Right ventricle myocardium superior (tissue), 1 donor: ENCODE measurements at regions not wholly inside any gene's neighbourhood (a gene's known extent, or its start where the extent isn't known, plus 50 kb on each side); places are given as distances from the start of the nearest gene placed in this dataset.

Source experiments
- ATAC-seq: fragments of 200-7000 bp; cut with Tn5 transposase; one replicate; pipeline ENCODE4 v1.9.1; 2020; ENCODE audit warnings: mild to moderate bottlenecking; ENCODE audit not compliant: poor library complexity
- DNase-seq: peaks from one replicate; pipeline ENCODE4 v3.0.0-alpha.2; 2020
- intact Hi-C: fragments of 100-400 bp; cut with DNase I; formaldehyde crosslinking; loops from one replicate; pipeline ENCODE4 v1.11.2; 2022
- donor health status: DM: no; HTN: yes; CAD: no; lungs with severe emphysema.

GRCh38 chr1:201648066-201648906 is 109.4 kb downstream of the NAV1 start:
- intact Hi-C loops, result no loop called here
- ATAC-seq (peak; percentile 72), DNase-seq (peak; percentile 76)

GRCh38 chr1:201648907-201649721 is 110.2 kb downstream of the NAV1 start:
- ATAC-seq (peak; percentile 21), DNase-seq (peak; percentile 52)
- intact Hi-C loops, result no loop called here

DNA sequence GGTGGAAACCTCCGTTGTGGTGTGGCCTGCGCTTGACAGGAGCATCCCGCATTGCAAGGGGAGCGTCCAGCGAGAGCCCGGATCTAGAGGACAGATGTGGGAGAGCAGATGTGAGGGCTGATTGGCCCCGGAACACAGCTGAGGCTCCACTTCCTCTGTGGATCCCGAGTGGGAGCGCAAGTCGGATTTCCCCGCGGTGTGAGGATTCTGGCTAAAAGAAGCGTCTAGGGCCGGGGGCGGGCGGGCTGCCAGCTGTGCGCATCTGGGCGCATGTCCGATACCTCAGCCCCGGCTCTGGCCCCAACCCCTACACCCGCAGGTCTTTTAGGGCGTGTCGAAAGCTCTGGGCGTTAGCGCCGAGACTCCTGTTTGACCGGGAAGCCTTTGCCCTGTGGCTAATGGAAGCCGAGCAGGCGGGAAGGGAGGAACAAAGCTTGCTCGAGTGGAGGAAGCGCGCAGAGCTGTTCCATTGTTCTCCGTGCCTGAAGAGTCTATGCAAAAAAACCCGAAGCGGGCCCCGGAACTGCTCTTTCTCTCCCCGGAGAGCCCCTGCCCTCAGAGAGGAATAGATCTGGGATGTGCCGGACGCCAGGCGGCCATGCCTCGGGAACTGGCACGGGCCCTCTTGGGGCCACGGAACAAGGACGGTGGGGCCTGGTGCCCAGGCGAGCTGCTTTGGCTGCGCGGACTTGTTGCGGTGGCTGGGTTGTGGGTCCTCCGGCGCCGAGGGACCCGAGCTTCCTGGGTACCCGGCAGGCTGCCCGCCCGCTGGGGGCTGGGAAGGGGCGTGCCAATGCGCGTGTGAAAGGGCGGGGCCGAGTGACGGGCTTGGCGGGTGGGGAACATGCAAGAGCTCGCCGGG is 111.1 kb downstream of the NAV1 start:
- intact Hi-C loops, result no loop called here
- peak; percentile 90 for DNase-seq
- ATAC-seq, result peak; percentile 78

- ATAC-seq (no peak), DNase-seq (no peak)
- intact Hi-C loops, result no loop called here
Observed at GRCh38 chr1:201650623-201650933, 111.7 kb downstream of the NAV1 start.

DNA sequence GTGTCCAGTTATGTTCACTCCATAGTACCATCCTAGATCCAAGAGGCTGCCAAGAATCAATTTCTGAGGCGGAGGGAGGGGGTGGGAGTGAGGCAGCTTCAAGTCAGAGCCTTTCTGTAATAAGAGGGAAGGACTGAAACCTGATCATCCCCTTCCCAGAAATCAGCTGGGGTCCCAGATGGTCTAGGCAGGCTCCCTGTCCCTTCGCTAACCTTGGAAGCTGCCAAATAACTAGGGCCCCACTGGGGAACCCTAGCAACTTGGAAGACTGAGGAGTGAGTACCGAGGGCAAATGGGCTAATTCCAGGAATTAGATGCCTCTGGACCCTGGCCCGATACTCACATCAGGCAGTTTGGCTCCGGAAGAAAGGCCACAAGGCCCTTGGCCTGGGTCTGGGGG is 113.3 kb downstream of the NAV1 start:
- peak; percentile 27 for DNase-seq
- no peak for ATAC-seq
- intact Hi-C loops, result no loop called here

- ATAC-seq (no peak), DNase-seq (no peak)
- intact Hi-C loops, result no loop called here
Observed at GRCh38 chr1:201653233-201653632, 114.3 kb downstream of the NAV1 start.

- ATAC-seq, result no peak
- DNase-seq, result peak; percentile 17
- intact Hi-C loops, result no loop called here
Observed at GRCh38 chr1:201653883-201654282, 115.0 kb downstream of the NAV1 start.

- intact Hi-C loops, result no loop called here
- ATAC-seq (peak; percentile 14), DNase-seq (peak; percentile 48)
Observed at GRCh38 chr1:201655243-201655642, 116.3 kb downstream of the NAV1 start.

GRCh38 chr1:201655910-201656309 is 117.0 kb downstream of the NAV1 start:
- ATAC-seq (peak; percentile 57), DNase-seq (peak; percentile 63)
- intact Hi-C loops, result no loop called here

GRCh38 chr1:201656311-201657032 is 117.5 kb downstream of the NAV1 start:
- intact Hi-C loops, result no loop called here
- peak; percentile 76 for DNase-seq

GRCh38 chr1:201659572-201659971 is 120.6 kb downstream of the NAV1 start:
- DNase-seq (no peak), ATAC-seq (no peak)
- intact Hi-C loops, result no loop called here

More at GRCh38 chr1:201656311-201657032, 117.5 kb downstream of the NAV1 start:
- peak; percentile 11 for ATAC-seq

- DNase-seq, result no peak
- intact Hi-C loops, result no loop called here
- no peak for ATAC-seq
Observed at GRCh38 chr1:201660931-201661822, 122.2 kb downstream of the NAV1 start.

DNA sequence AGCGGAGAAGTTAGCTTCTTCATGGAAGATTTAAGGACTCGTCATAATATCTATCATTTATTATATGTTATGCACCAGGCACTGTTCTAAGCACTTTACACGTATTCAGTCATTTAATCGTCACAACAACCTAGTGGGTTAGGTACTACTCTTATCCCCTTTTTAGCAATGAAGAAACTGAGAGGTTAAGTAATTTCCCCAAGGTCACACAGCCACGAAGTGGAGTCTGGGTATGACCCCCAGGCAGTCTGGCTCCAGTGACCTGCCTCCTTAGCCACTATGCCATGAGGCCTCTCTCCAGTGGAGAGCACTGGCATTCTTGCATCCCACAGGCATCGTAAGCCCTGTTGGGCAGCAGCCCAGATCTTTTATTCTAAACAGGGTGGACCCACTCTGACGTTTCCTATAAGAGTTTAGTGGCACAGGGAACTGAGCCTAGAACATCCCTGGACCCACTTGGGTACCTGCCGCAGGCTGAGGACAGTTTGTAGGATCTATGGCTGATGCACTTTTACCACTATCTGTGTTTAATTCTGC is 123.0 kb downstream of the NAV1 start:
- no peak for ATAC-seq
- intact Hi-C loops, result no loop called here
- DNase-seq, result no peak

DNA sequence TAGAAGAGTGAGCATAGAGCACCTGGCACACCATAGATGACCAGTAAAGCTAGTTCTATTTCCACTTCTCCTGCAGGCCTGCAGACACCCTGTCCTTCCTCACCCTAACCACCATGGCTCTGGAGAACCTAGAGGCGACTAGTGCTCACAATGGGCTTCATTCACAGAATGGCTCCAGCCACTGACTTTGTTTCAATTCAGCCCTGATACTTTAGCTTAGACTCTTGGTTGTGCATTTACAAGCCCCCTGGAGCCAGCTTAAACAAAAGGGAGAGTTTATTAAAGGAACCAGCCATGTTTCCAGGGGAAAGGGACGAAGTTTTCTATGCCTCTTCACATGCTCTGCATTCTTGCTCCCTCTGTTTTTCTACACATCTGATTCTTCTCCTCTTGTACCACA is 123.7 kb downstream of the NAV1 start:
- ATAC-seq (no peak), DNase-seq (no peak)

DNA sequence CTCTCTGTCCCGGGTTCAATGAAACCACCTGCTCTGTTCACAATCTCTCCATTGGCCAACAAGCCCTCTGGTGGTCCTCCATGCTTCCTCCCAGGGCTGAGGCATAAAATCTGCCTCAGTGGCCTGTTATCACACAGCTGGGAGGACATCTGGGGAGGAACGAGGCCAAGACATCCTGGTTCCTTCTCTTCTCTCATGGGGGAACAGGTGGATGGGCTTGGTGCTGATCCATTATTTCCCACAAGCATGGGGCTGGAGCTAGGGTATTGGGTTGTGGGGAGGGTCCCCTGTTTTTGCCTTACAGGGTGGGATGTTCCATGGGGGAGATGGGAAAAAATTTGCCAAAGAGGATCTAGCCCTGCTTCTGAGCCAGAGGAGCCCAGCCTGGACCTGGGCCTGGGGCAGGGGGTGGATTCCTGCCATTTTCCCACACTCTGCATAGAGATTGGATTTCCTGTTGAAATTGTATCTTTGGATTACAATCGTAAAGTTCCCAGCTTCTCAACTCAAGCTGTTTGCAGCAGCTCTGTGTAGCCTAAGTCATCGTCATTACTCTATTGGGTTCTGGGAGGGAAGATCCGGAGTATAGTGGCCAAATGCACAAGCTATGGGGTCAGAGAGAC is 124.7 kb downstream of the NAV1 start:
- ATAC-seq, result no peak
- intact Hi-C loops, result no loop called here
- no peak for DNase-seq

More for the DNA sequence above, 123.7 kb downstream of the NAV1 start:
- intact Hi-C loops, result no loop called here

- no peak for ATAC-seq
Observed at GRCh38 chr1:201665036-201665435, 126.1 kb downstream of the NAV1 start.

DNA sequence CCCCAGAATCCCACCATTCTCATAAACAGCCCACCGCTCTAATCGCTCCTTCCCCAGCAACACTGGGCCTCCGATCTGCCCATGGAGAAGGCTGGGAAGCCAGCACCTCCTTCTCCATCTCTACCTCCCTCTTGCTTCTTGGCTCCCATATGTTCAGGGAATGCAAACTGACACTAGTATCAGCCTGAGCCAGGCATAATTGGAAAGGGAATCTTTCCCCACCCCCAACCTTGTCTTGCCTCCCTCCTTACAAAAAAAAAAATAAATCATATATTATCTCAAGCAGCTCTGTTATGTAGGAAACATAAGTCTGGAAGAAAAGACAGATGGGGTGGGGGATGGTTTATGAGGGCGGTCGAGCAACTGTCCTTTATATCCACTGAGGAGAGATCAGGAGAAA is 127.2 kb downstream of the NAV1 start:
- intact Hi-C loops, result no loop called here
- ATAC-seq (no peak), DNase-seq (no peak)

More at GRCh38 chr1:201665036-201665435, 126.1 kb downstream of the NAV1 start:
- intact Hi-C loops, result no loop called here
- DNase-seq, result no peak
